ENCODE measurements at regions not wholly inside any gene's neighbourhood (a gene's known extent, or its start where the extent isn't known, plus 50 kb on each side); places are given as distances from the start of the nearest gene placed in this dataset.

- H3K79me2 ChIP-seq (ENCODE audit: insufficient read depth, low read length), result no peaks in the 10 kb centered on the region
- TF ChIP-seq, protein P1, sequence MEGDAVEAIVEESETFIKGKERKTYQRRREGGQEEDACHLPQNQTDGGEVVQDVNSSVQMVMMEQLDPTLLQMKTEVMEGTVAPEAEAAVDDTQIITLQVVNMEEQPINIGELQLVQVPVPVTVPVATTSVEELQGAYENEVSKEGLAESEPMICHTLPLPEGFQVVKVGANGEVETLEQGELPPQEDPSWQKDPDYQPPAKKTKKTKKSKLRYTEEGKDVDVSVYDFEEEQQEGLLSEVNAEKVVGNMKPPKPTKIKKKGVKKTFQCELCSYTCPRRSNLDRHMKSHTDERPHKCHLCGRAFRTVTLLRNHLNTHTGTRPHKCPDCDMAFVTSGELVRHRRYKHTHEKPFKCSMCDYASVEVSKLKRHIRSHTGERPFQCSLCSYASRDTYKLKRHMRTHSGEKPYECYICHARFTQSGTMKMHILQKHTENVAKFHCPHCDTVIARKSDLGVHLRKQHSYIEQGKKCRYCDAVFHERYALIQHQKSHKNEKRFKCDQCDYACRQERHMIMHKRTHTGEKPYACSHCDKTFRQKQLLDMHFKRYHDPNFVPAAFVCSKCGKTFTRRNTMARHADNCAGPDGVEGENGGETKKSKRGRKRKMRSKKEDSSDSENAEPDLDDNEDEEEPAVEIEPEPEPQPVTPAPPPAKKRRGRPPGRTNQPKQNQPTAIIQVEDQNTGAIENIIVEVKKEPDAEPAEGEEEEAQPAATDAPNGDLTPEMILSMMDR (IDR thresholded peaks at IDR 0.05; ENCODE audit: low read length), result no peak
- TF ChIP-seq EZH2 (IDR thresholded peaks at IDR 0.05; ENCODE audit: borderline replicate concordance, low read length), result no peak
Observed at GRCh38 chr2:221653182-221653581, 81.1 kb upstream of the EPHA4 start.

DNA sequence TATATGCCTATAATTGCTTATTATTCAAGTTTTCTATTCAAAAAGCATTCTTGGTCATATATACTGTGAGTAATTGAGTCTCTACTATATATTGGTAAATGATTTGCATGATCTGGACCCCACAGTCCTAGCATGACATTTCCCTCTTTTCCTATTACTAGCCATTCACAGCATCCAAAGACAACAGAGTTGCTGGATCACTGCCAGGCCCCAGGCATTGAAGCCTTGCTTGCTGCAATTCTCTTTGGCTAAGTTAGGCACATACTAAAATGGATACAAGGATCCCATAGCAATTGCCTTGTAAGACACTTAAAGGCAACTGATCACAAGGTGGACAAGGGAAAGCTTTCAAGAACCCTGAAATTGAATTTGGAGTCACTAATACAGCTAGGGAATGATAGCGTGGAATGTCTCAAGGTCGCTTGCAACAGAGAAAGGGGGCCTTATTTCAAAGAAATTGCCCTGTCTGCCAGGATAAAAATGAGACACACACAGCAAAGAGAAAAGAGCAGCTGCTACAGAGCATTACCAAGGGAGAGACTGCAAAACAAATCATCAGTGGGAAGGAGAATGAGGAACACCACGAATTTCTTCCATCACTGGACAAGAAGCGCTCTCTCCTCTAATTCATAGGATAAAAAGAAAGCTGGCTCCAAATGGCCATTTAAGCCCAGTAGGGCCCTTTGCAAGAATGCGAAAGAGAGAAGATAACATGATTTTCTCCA is 77.1 kb upstream of the EPHA4 start:
- TF ChIP-seq, protein P1 (IDR thresholded peaks at IDR 0.05; ENCODE audit: low read length), result no peak
- TF ChIP-seq EZH2 (IDR thresholded peaks at IDR 0.05; ENCODE audit: borderline replicate concordance, low read length), result no peak

More at GRCh38 chr2:221653182-221653581, 81.1 kb upstream of the EPHA4 start:
- Histone ChIP-seq H3F3A (ENCODE audit: insufficient read depth, low read length) (no peaks in the 10 kb centered on the region), H3K27ac (ENCODE audit: low read depth, low read length, poor library complexity, severe bottlenecking) (no peak overlapping the region), H2AFZ (ENCODE audit: low read length) (no peak overlapping the region), H3K9me3 (ENCODE audit: low read length) (no peaks in the 10 kb centered on the region), H3K4me3 (ENCODE audit: low read depth, low read length, poor library complexity, severe bottlenecking) (no peak overlapping the region), H3K9ac (ENCODE audit: low read length) (no peak overlapping the region), H3K9me2 (ENCODE audit: low read depth, low read length) (no peaks in the 10 kb centered on the region), H3K4me2 (ENCODE audit: low read length) (no peak overlapping the region), H3K4me1 (ENCODE audit: insufficient read depth, low read length, severe bottlenecking) (no peaks in the 10 kb centered on the region), H3K36me3 (ENCODE audit: insufficient read depth, low read length) (no peaks in the 10 kb centered on the region), H4K20me1 (ENCODE audit: insufficient read depth, low read length) (no peaks in the 10 kb centered on the region), H3K27me3 (ENCODE audit: insufficient read depth, low read length) (no peaks in the 10 kb centered on the region)

DNA sequence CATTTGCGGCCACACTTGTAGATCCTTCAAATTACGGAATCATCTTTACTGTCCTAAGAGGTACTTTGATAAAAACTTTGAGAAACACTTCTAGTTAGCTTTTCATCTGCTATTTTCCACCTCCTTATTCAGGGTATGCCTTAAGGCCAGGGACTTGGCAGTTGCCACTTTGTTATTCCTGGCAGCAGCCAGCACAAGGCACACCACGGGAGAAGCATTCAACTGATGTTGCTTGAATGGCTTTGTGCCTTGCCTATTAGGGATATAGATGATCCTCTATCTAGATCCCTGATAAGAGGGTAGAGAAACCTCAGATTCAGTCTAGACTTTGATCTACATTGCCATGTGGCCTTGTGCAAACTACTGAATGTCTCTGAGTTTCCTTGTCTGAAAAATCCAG is 70.3 kb upstream of the EPHA4 start:
- no peaks in the 10 kb centered on the region for H4K20me1 ChIP-seq (ENCODE audit: insufficient read depth, low read length)
- H3K79me2 ChIP-seq (ENCODE audit: insufficient read depth, low read length), result no peaks in the 10 kb centered on the region
- H3K4me2 ChIP-seq (ENCODE audit: low read length), result no peak overlapping the region
- H3K36me3 ChIP-seq (ENCODE audit: insufficient read depth, low read length), result no peaks in the 10 kb centered on the region
- H2AFZ ChIP-seq (ENCODE audit: low read length), result no peak overlapping the region
- no peaks in the 10 kb centered on the region for H3K9me2 ChIP-seq (ENCODE audit: low read depth, low read length)
- no peaks in the 10 kb centered on the region for H3K9me3 ChIP-seq (ENCODE audit: low read length)
- H3K27me3 ChIP-seq (ENCODE audit: insufficient read depth, low read length), result no peaks in the 10 kb centered on the region
- no peak for TF ChIP-seq EZH2 (IDR thresholded peaks at IDR 0.05; ENCODE audit: borderline replicate concordance, low read length)
- TF ChIP-seq, protein P1 (IDR thresholded peaks at IDR 0.05; ENCODE audit: low read length), result no peak
- no peak overlapping the region for H3K27ac ChIP-seq (ENCODE audit: low read depth, low read length, poor library complexity, severe bottlenecking)
- no peak overlapping the region for H3K4me3 ChIP-seq (ENCODE audit: low read depth, low read length, poor library complexity, severe bottlenecking)
- no peaks in the 10 kb centered on the region for H3F3A ChIP-seq (ENCODE audit: insufficient read depth, low read length)
- H3K4me1 ChIP-seq (ENCODE audit: insufficient read depth, low read length, severe bottlenecking), result no peaks in the 10 kb centered on the region
- H3K9ac ChIP-seq (ENCODE audit: low read length), result no peak overlapping the region

More for the DNA sequence above, 77.1 kb upstream of the EPHA4 start:
- H3K4me2 ChIP-seq (ENCODE audit: low read length), result no peak overlapping the region
- H3K79me2 ChIP-seq (ENCODE audit: insufficient read depth, low read length), result no peaks in the 10 kb centered on the region
- no peaks in the 10 kb centered on the region for H3K9me2 ChIP-seq (ENCODE audit: low read depth, low read length)
- no peaks in the 10 kb centered on the region for H3K36me3 ChIP-seq (ENCODE audit: insufficient read depth, low read length)
- no peaks in the 10 kb centered on the region for H4K20me1 ChIP-seq (ENCODE audit: insufficient read depth, low read length)
- no peaks in the 10 kb centered on the region for H3K27me3 ChIP-seq (ENCODE audit: insufficient read depth, low read length)
- H3K9ac ChIP-seq (ENCODE audit: low read length), result no peak overlapping the region
- H3K27ac ChIP-seq (ENCODE audit: low read depth, low read length, poor library complexity, severe bottlenecking), result no peak overlapping the region
- H2AFZ ChIP-seq (ENCODE audit: low read length), result no peak overlapping the region
- no peaks in the 10 kb centered on the region for H3K9me3 ChIP-seq (ENCODE audit: low read length)
- no peak overlapping the region for H3K4me3 ChIP-seq (ENCODE audit: low read depth, low read length, poor library complexity, severe bottlenecking)
- no peaks in the 10 kb centered on the region for H3F3A ChIP-seq (ENCODE audit: insufficient read depth, low read length)
- no peaks in the 10 kb centered on the region for H3K4me1 ChIP-seq (ENCODE audit: insufficient read depth, low read length, severe bottlenecking)
